GM21619 (cell line): ENCODE measurements at regions not wholly inside any gene's neighbourhood (a gene's known extent, or its start where the extent isn't known, plus 50 kb on each side); places are given as distances from the start of the nearest gene placed in this dataset.
A peak's percentile ranks its signal among the peaks of the same experiment; 100 is the strongest.
"Not testable (repeated sequence)": the region's sequence is repeated elsewhere in the genome, so short reads cannot be mapped to it uniquely, and the experiment has no call there.

Source experiments
- ATAC-seq: cut with Tn5 transposase; IDR thresholded peaks from one replicate; pipeline ENCODE4 v1.9.1; 2021; ENCODE audit not compliant: unreplicated experiment

DNA sequence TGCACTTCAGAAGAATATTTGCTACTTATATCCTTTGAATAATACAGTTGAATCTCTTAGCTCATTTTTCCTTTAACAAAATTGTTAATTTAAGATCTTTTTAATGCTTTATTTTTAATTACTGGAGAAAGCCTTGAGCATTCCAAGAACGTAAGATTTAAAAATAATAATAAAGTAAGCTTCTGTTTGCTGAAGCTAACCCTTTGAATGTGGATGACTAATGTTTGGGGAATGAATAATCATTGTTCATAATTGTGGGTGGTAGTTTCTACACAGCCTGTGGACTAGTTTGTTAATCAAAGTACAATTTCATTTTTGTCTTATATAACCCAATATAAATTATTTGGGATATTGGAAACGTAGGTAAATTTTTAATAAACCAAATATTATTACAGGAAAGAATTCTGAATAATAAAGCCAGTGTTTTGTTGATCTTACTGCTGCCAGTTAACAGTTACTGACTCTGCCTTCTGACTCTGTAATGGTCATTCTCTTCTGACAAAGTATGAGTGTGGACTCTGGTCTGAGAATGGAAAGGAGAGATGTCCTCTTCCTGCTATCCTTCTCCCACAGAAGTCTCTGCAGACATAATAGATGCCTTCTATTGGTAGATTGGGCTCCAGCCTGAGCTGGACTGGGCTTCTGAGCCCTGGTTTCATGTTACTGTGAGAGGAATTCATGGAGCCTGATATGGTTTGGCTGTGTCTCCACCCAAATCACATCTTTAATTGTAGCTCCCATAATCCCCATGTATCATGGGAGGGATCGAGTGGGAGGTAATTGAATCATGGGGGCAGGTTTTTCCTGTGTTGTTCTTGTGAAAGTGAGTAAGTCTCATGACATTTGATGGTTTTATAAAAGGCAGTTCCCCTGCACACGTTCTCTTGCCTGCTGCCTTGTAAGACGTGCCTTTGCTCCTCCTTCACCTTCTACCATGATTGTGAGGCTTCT is 292.7 kb upstream of the SLC39A10 start:
- no peak for ATAC-seq

DNA sequence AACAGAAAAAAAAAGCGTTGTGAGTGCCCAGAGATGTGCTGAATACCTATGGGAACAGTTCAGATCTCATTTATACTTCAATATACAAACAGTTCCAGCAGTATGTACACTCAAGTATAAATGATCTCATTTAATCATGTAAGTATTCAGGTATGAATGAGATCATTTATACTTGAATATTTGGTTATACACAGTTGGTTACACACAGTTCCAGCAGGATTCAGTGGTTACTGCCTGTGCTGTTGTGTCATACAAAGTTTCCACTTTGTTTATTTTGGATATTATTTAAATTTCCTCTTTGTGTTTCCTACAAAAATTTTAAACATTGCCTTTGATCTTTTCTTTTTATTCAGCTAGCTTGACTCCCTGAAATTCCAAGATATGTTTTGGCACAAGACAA is 293.5 kb upstream of the SLC39A10 start:
- no peak for ATAC-seq

DNA sequence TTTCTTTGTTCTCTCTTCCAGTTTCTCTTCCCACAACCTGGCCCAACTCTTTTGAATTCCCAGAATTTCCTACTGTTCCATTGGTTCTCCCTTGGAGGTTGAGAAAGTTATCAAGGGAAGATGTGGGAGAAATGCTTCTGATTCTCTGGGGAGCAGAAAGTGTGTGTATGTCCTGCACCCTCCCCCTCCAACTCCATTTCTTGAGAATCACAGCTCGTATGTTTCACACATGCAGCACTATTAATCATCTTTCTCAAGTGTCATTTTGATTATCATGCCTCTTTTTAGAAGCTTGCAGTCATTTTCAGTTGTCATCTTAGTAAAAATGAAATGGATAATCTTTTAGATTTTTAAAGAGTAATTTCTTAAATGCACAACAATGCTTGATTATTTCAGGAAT is 296.8 kb upstream of the SLC39A10 start:
- no peak for ATAC-seq

DNA sequence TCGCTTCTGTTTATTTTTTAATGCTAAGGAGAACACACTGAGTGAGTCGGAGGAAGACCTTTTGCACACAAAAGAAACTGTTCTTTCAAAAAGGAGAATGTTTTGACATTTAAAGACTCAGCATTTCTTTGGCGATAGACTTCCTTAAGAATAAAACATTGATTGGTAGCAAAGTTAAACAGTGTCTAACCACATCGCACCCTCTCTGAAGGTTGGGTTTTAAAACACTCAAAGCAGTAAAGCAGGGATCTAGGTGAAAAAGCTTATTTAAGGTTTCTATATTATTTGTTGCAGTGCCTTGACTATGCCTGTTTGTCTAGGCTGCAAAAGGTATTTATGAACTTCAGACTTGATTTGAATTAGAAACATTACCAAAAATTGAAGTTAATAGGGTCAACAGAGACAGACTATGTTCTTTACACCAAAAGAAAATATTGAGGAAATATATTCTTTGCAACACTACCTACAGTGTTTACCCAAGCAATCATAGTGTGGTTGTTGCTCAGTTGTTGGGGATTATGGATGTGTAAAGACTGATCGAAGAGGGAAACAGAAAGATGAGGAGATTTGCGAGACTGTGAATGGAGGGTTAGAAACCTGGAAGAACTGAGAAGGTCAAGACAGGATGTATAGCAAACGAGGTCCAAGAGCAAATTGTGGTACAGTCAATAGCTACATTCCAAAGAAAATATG is 297.8 kb upstream of the SLC39A10 start:
- no peak for ATAC-seq

DNA sequence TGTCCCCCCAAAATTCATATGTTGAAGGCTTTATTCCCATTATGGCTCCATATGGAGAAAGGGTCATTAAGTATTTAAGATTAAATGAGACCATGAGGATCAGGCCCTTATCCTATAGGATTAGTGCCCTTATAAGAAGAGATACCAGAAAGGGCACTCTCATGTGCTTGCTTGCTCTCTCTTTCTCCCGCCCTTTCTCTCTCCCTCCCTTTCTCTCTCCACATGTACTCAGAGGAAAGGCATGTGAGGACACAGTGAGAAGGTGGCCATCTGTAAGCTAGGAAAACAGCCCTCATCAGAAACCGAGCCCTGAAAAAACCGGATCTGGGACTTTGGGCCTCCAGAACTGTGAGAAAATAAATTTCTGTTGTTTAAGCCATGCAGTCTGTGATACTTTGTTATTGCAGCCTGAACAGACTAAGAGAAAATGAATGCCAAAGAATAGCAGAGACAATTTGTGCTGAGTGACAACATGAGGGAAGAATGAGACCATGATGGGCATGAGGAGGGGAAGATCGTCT is 300.0 kb upstream of the SLC39A10 start:
- ATAC-seq: no peak

DNA sequence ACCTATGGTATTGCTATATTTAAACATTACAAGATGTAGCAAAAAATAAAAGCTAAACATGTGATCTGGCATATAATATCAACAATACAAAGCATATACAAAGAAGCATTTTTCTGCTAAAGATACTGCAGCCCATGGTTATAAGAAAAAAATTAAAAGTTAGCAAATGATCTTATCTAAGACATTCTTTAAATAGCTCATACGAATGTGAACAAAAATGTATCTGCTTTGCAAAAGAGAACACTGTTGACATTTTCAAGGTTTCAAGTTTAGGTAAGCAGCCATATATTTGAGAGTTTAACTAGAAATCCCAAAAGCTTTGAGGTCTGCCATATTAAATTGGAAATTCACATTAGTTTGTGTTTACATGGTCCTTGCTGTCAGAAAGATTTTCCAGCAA is 301.0 kb upstream of the SLC39A10 start:
- no peak for ATAC-seq

DNA sequence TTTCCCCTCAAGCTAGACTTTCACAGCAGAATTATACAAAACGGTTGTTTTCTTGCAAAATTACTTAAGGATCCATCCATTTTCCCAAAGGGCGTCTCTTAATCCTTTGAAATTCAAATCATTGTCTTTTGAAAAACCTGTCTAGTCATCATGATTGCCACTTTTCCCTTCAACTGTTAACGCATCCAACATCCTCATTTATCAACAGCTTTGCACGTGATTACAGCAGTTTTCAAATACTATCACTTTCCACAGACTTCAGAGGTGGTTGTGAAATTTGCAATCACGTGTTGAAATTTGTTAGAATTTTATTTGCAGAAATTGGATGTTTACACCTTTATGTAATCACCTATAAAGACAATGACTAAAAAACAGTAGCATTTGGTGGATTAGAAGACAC is 304.4 kb upstream of the SLC39A10 start:
- no peak for ATAC-seq

DNA sequence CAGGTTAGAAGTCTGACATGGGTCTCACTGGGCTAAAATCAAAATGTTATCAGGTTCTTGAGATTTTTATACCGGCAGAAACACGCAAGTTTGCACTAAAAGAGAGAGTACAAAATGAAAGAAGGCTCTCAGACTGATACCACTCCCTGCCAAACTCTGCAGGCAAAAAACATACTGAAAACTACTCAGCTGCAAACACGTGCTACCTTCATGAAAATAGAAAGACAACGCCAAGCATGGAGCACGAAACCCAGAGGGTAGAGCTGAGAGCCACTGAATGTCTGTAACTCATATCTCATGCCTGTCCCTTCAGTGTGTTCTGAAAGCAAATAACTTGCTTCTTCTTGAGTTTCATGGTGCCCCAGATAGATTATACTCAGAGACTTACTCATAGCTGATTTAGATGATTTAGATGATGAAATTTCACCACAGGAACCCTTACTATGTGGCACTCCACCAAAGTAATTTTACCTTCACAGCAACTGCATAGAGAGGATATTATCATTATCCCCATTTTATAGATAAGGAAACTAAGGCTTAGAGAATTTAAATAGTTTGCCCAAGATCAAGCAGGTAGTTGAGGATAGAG is 313.0 kb upstream of the SLC39A10 start:
- no peak for ATAC-seq

DNA sequence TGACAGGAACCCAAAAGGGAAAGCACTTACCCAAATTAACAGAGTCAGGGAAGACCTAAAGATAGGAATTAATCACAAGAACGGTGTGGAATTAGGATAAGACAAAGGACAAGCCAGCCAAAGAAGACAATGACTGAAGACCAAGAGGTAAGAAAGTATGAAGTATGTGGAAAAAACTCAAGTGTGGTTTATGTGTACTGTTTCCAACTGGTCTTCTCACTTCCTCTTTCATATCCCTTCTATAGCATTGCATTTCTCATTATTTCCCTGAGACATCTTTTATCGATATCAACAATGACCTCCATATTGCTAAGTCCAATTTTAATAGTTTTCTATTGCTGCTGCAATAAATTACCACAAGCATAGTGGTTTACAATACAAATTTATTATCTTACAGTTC is 313.5 kb upstream of the SLC39A10 start:
- peak; percentile 62 for ATAC-seq

DNA sequence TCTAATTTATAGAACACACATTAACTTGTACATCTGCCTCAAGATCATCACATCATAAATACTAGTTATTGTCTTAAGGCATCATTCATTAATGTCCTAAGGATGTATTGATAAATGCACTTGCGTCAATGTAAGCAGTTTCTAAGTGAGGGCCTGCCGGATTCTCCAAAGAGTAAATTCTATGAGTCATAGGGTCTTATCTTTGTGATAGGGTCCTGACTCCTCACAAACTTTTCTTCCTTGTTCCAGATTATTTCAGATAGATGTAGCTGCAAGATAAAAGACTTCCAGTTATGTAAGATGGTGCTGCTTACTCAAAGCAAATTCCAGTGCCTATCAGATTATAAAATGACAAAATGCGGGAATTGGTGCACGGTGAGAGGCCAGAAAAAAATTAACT is 315.0 kb upstream of the SLC39A10 start:
- no peak for ATAC-seq

DNA sequence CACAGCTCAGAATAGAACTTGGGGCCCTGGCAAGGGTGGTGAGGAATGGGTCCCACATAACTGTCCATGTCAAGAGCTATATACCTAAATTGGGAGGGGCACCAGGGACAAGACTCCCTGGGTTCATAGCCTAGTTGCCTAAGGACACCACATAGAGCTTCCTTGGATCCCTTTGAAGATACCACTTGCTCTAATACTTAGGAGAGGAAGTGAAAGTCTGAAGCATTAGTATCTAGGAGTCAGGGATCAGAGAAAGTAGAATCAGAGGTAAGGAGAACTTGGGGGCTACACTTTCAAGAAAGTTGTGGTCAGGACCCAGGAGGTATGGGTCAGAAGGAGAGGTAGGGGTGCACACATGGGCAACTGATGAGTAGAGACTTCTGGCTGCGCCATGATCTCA is 318.2 kb upstream of the SLC39A10 start:
- no peak for ATAC-seq

DNA sequence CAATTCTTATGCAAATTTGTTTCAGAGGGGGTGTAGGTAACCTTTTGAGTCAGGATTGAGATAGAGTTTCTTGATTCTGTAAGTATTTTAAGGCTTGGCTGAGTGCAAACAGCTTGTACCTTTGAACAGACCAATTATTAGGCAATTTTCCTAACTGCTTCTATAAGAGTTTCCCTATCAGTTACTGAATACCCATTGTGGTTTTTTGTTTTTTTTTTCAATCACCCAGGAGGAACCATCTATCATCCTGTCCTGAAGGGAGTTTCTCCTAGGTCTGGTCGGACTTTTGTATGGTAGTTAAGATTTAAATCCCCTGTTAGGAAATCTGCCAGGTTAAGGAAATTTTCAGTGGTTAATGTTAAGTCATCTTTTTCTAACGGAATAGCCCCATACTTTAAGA is 319.4 kb upstream of the SLC39A10 start:
- peak; percentile 64 for ATAC-seq

DNA sequence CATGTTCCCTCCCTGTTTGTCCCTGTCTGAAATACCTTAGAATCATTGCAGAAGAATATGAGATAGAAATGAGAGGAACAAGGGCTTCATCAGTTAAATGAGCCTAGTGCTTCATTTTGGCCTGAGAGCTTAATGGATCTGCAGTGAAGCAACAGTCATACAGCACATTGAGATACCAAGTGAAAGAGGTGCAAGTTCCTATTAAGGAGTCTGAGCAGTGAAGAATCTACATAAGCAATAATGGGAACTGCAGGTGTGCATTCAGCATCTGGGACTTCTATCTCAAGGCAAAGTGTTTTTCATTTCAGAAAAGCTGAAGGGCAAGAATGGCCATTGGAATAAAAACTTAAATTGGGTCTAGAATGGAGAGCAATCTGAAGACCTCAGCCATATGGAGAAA is 323.2 kb upstream of the SLC39A10 start:
- peak; percentile 50 for ATAC-seq

DNA sequence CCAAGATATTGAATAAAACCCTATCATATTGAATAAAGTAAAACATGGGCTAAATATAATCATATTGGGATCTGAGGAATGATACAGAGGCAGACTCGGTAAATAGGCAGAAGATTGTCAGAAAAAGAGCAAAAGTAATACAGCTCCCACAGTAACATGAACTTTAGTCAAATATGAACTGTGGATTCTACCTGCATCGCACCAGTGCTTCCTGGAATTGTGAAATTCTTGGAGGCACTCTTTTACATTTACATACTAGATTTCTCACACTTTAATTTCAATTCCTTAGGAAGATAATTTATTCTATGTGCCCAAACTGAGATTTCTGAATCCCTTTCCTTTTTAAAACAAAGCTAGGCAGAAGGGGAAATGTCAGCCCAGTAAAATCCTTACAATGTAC is 325.1 kb upstream of the SLC39A10 start:
- no peak for ATAC-seq

DNA sequence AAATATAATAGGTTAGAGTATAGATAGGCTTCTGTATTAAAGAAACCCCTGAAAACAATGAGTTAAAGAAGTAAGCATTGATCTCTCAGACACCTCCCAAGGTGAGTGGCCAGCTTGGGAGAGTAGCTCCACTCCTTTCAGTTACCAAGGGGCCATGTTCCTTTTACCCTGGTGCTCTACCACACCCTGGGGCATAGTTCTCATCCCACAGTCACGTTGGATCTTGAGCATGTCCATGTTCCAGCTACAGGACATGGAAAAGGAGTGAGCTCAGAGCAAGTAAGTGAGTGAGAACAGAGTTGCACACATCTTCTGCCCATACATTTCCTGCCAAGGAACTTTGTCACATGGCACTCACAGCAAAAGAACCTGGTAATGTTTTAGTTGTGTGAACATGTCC is 325.9 kb upstream of the SLC39A10 start:
- no peak for ATAC-seq

DNA sequence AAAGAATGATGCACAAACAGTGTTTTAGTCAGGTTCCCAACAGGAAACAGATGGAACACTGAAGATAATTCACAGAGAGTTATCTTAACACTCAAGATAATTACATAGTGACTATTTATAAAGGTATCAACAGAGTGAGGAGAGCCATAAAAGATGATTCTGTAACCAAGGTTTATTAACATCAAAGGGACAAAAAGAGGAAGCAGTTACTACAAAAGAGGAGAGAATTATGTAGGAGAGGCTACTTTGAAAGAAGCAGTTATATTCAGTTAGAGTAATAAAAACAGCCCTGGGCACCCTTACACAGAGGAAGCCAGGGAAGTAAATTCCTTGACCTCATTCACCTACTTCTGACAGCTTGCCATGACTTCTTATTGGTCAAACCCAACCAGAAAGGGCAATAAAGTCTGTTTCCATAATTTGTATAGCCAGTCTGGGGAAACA is 326.5 kb upstream of the SLC39A10 start:
- ATAC-seq: no peak

DNA sequence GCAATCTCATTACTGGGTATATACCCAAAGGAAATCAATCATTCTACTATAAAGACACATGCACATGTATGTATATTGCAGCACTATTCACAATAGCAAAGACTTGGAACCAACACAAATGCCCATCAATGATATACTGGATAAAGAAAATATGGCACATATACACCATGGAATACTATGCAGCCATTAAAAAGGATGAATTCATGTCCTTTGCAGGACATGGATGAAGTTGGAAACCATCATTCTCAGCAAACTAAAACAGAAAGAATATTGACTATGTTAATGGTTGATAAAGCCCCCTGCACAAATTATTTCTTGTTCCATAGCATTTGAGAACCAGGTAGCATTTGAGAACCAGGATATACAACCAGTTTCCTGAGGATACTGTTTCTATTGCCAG is 327.2 kb upstream of the SLC39A10 start:
- ATAC-seq: not testable (repeated sequence)

DNA sequence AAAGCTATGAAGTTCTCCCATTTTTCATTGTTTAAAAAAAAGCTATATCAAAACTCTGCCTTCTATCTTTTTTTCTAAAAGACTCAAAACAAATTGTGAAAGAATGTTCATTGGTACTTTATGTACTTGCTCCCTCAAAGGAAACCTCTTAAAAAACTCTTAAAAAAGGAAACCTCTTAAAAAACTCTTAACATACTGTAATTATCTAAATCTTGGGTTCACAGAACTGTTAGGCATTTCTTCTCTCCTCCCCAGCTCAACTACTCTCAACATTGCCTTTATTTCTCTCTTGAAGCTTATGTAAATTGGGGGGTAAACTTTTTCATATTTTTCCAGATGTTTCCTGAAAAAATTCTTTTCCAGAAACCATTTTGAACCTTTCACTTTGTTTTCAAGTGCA is 330.5 kb upstream of the SLC39A10 start:
- no peak for ATAC-seq

DNA sequence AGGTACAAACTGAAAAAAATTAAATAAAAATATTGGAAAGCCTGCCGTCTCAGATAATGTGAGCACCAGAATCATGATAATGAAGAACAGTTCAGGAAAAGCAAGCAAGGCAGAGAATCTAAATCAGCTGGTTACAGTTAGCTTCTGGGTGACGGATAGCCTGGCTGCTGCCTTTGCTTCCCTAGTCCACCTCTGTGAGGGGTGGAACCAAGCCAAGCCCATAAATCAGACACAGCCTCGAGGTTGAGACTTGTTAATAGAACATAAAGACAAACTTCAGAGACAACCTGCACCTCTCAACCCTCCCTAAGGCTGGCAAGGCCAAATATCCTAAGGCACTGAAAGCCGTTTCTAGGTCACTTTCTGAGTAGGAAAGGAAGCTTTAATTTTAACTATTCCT is 334.7 kb upstream of the SLC39A10 start:
- no peak for ATAC-seq

DNA sequence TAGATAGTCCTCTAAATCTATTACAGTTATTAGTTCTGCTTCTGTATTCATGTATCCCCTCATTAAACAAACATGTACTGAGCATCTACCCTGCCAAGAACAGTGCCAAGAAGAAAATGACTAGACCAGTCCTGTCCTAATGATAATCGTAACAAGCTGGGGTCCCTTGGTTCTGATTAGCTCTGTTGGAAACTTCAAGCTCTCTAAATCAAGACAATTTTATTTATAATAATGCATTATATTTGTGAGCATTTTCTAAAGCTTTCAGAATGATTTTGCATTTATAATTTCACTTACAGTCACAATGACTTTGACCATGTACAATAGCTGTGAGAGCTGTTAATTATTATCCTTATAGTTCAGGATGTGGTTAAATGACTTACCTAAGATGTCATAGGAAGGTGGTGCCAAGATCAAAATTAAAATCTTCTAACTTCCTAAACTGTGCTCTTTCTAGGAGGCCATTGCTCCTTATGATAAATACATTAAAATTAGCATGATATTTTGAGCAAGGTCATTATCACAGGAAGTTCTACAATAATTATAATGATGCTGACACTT is 336.5 kb upstream of the SLC39A10 start:
- ATAC-seq: peak; percentile 92
